Mesendoderm (in vitro differentiated cells): ENCODE measurements at regions not wholly inside any gene's neighbourhood (a gene's known extent, or its start where the extent isn't known, plus 50 kb on each side); places are given as distances from the start of the nearest gene placed in this dataset.

Source experiments
- DNase-seq: peaks from one replicate; pipeline ENCODE4 v3.0.0; 2013
- H2AK5ac ChIP-seq: 2 replicates; pipeline ENCODE4 v1.6.1; 2013; ENCODE audit warnings: low read length, inconsistent platforms
- H2BK120ac ChIP-seq: 2 replicates; pipeline ENCODE4 v1.6.1; 2013; ENCODE audit warnings: low read depth, mild to moderate bottlenecking, low read length, moderate library complexity, mixed read lengths
- H2BK15ac ChIP-seq: replicated peaks from 2 replicates; pipeline ENCODE4 v1.6.1; 2013; ENCODE audit warnings: low read depth, mild to moderate bottlenecking, moderate library complexity
- H2BK5ac ChIP-seq: 2 replicates; pipeline ENCODE4 v1.6.1; 2013; ENCODE audit warnings: low read length, inconsistent platforms
- H3K18ac ChIP-seq: 2 replicates; pipeline ENCODE4 v1.6.1; 2013; ENCODE audit warnings: mild to moderate bottlenecking, low read length, mixed read lengths
- H3K23ac ChIP-seq: one replicate; pipeline ENCODE4 v1.6.1; 2013; ENCODE audit warnings: low read length
- H3K27ac ChIP-seq: 2 replicates; pipeline ENCODE4 v1.5.1; 2013; ENCODE audit warnings: low read depth, mild to moderate bottlenecking, inconsistent platforms, low read length, moderate library complexity
- H3K27me3 ChIP-seq: 2 replicates; pipeline ENCODE4 v1.6.1; 2013; ENCODE audit warnings: low read length, control low read depth, mild to moderate bottlenecking, inconsistent platforms; ENCODE audit not compliant: insufficient read depth, poor library complexity
- H3K36me3 ChIP-seq: 2 replicates; pipeline ENCODE4 v1.6.1; 2013; ENCODE audit warnings: low read length, inconsistent platforms; ENCODE audit not compliant: control insufficient read depth, insufficient read depth
- H3K4ac ChIP-seq: one replicate; pipeline ENCODE4 v1.6.1; 2013; ENCODE audit warnings: low read depth, mild to moderate bottlenecking, low read length, moderate library complexity
- H3K4me1 ChIP-seq: 2 replicates; pipeline ENCODE4 v1.6.1; 2013; ENCODE audit warnings: low read depth, low read length, inconsistent platforms; ENCODE audit not compliant: control insufficient read depth
- H3K4me2 ChIP-seq: 2 replicates; pipeline ENCODE4 v1.6.1; 2013; ENCODE audit warnings: low read length
- H3K4me3 ChIP-seq: 2 replicates; pipeline ENCODE4 v1.5.1; 2013; ENCODE audit warnings: mild to moderate bottlenecking, low read length
- H3K56ac ChIP-seq: one replicate; pipeline ENCODE4 v1.6.1; 2013; ENCODE audit warnings: low read length
- H3K79me1 ChIP-seq: 2 replicates; pipeline ENCODE4 v1.6.1; 2013; ENCODE audit warnings: low read length, inconsistent platforms
- H3K79me2 ChIP-seq: 2 replicates; pipeline ENCODE4 v1.6.1; 2013; ENCODE audit warnings: mild to moderate bottlenecking, low read length; ENCODE audit not compliant: control insufficient read depth, insufficient read depth
- H3K9ac ChIP-seq: 2 replicates; pipeline ENCODE4 v1.6.1; 2013; ENCODE audit warnings: low read length, inconsistent platforms
- H4K5ac ChIP-seq: one replicate; pipeline ENCODE4 v1.6.1; 2013; ENCODE audit warnings: low read length
- H4K8ac ChIP-seq: one replicate; pipeline ENCODE4 v1.6.1; 2013; ENCODE audit warnings: low read depth, mild to moderate bottlenecking, control low read depth, low read length, moderate library complexity
- WGBS: extraction: QIAGEN DNeasy Blood & Tissue Kit; methylation state at CpG from one replicate; pipeline ENCODE4 v1.1.7; 2013; ENCODE audit warnings: low lambda C conversion rate, missing lambda C conversion rate; ENCODE audit not compliant: insufficient coverage; ENCODE audit errors: extremely low coverage; 5-methylcytosine and 5-hydroxymethylcytosine counted together

GRCh38 chr11:31895926-31896325 lies 84.8 kb upstream of the PAX6 start:
- no peak overlapping the region for H3K4me3 ChIP-seq
- no peaks in the 10 kb centered on the region for H3K27me3 ChIP-seq
- H2BK15ac ChIP-seq = no peak overlapping the region
- no peak overlapping the region for H3K27ac ChIP-seq
- H3K56ac ChIP-seq = no peak overlapping the region
- H3K79me2 ChIP-seq = no peaks in the 10 kb centered on the region
- no CpG with 5 or more reads among the region's 1 CpG for WGBS
- no peaks in the 10 kb centered on the region for H3K36me3 ChIP-seq
- H3K23ac ChIP-seq = no peak overlapping the region
- H2AK5ac ChIP-seq = no peak overlapping the region
- no peak overlapping the region for H4K5ac ChIP-seq
- H3K9ac ChIP-seq = no peak overlapping the region
- H3K18ac ChIP-seq = no peak overlapping the region
- no peak for DNase-seq
- no peak overlapping the region for H3K4ac ChIP-seq
- H3K79me1 ChIP-seq = no peaks in the 10 kb centered on the region
- no peak overlapping the region for H4K8ac ChIP-seq
- H3K4me1 ChIP-seq = no peaks in the 10 kb centered on the region
- no peak overlapping the region for H3K4me2 ChIP-seq
- no peak overlapping the region for H2BK5ac ChIP-seq
- H2BK120ac ChIP-seq = no peak overlapping the region

- Histone ChIP-seq H4K8ac (no peak overlapping the region), H3K27me3 (no peaks in the 10 kb centered on the region), H2BK120ac (no peak overlapping the region), H3K79me2 (no peaks in the 10 kb centered on the region), H2BK5ac (no peak overlapping the region), H3K23ac (no peak overlapping the region), H3K36me3 (no peaks in the 10 kb centered on the region), H2AK5ac (no peak overlapping the region), H3K9ac (no peak overlapping the region), H3K4ac (no peak overlapping the region), H3K79me1 (no peaks in the 10 kb centered on the region), H3K27ac (no peak overlapping the region), H3K4me2 (no peak overlapping the region), H3K56ac (no peak overlapping the region), H3K4me1 (peaks cover 6% of the 10 kb centered on the region), H2BK15ac (no peak overlapping the region), H3K18ac (no peak overlapping the region), H4K5ac (no peak overlapping the region), H3K4me3 (no peak overlapping the region)
- no CpG with 5 or more reads among the region's 6 CpGs for WGBS
- peak; percentile 63 for DNase-seq
Observed at GRCh38 chr11:31887180-31887579, 76.1 kb upstream of the PAX6 start.

GRCh38 chr11:31884080-31884479 lies 73.0 kb upstream of the PAX6 start:
- H2BK5ac ChIP-seq = no peak overlapping the region
- no peak overlapping the region for H3K4me3 ChIP-seq
- no peak overlapping the region for H3K27ac ChIP-seq
- no peak overlapping the region for H2BK15ac ChIP-seq
- H3K4me2 ChIP-seq = no peak overlapping the region
- WGBS = no CpG with 5 or more reads among the region's 3 CpGs
- H3K23ac ChIP-seq = no peak overlapping the region
- no peak overlapping the region for H3K56ac ChIP-seq
- H2AK5ac ChIP-seq = no peak overlapping the region
- no peak overlapping the region for H4K5ac ChIP-seq
- no peak overlapping the region for H3K4ac ChIP-seq
- H3K79me1 ChIP-seq = no peaks in the 10 kb centered on the region
- DNase-seq = no peak
- no peaks in the 10 kb centered on the region for H3K36me3 ChIP-seq
- H3K4me1 ChIP-seq = peaks cover 6% of the 10 kb centered on the region
- H3K27me3 ChIP-seq = no peaks in the 10 kb centered on the region
- H4K8ac ChIP-seq = no peak overlapping the region
- no peaks in the 10 kb centered on the region for H3K79me2 ChIP-seq
- H3K9ac ChIP-seq = no peak overlapping the region
- H2BK120ac ChIP-seq = no peak overlapping the region
- H3K18ac ChIP-seq = no peak overlapping the region

- H3K27ac ChIP-seq = no peak overlapping the region
- H3K79me2 ChIP-seq = no peaks in the 10 kb centered on the region
- no peak overlapping the region for H4K8ac ChIP-seq
- no peak overlapping the region for H3K4me3 ChIP-seq
- H3K4me1 ChIP-seq = peaks cover 6% of the 10 kb centered on the region
- H2BK15ac ChIP-seq = no peak overlapping the region
- H2BK120ac ChIP-seq = no peak overlapping the region
- H2AK5ac ChIP-seq = no peak overlapping the region
- H3K4me2 ChIP-seq = no peak overlapping the region
- no peaks in the 10 kb centered on the region for H3K36me3 ChIP-seq
- WGBS = no CpG with 5 or more reads among the region's 3 CpGs
- no peak overlapping the region for H3K56ac ChIP-seq
- no peaks in the 10 kb centered on the region for H3K27me3 ChIP-seq
- no peak overlapping the region for H3K18ac ChIP-seq
- no peak overlapping the region for H2BK5ac ChIP-seq
- H4K5ac ChIP-seq = no peak overlapping the region
- H3K4ac ChIP-seq = no peak overlapping the region
- no peak overlapping the region for H3K23ac ChIP-seq
- DNase-seq = no peak
- no peaks in the 10 kb centered on the region for H3K79me1 ChIP-seq
- no peak overlapping the region for H3K9ac ChIP-seq
Observed at GRCh38 chr11:31883435-31883834, 72.3 kb upstream of the PAX6 start.

GRCh38 chr11:31882951-31883392 lies 71.8 kb upstream of the PAX6 start:
- no peak overlapping the region for H3K56ac ChIP-seq
- H3K36me3 ChIP-seq = no peaks in the 10 kb centered on the region
- H2BK120ac ChIP-seq = no peak overlapping the region
- no peak overlapping the region for H3K9ac ChIP-seq
- H2BK5ac ChIP-seq = no peak overlapping the region
- peaks cover 6% of the 10 kb centered on the region for H3K4me1 ChIP-seq
- H2AK5ac ChIP-seq = no peak overlapping the region
- DNase-seq = peak; percentile 86
- no peaks in the 10 kb centered on the region for H3K27me3 ChIP-seq
- H3K4ac ChIP-seq = no peak overlapping the region
- H3K79me1 ChIP-seq = no peaks in the 10 kb centered on the region
- no peak overlapping the region for H3K18ac ChIP-seq
- no peak overlapping the region for H3K4me2 ChIP-seq
- H4K5ac ChIP-seq = no peak overlapping the region
- no peak overlapping the region for H3K23ac ChIP-seq
- H3K4me3 ChIP-seq = no peak overlapping the region
- H3K79me2 ChIP-seq = no peaks in the 10 kb centered on the region
- no peak overlapping the region for H3K27ac ChIP-seq
- no peak overlapping the region for H4K8ac ChIP-seq
- WGBS = no CpG with 5 or more reads among the region's 5 CpGs
- H2BK15ac ChIP-seq = no peak overlapping the region

- Histone ChIP-seq H4K5ac (no peak overlapping the region), H2BK15ac (no peak overlapping the region), H3K36me3 (no peaks in the 10 kb centered on the region), H4K8ac (no peak overlapping the region), H3K9ac (no peak overlapping the region), H2BK5ac (no peak overlapping the region), H3K18ac (no peak overlapping the region), H3K79me2 (no peaks in the 10 kb centered on the region), H3K4ac (no peak overlapping the region), H2AK5ac (no peak overlapping the region), H2BK120ac (no peak overlapping the region), H3K4me3 (no peak overlapping the region), H3K27me3 (no peaks in the 10 kb centered on the region), H3K56ac (no peak overlapping the region), H3K27ac (no peak overlapping the region), H3K4me2 (no peak overlapping the region), H3K4me1 (peaks cover 6% of the 10 kb centered on the region), H3K23ac (no peak overlapping the region), H3K79me1 (no peaks in the 10 kb centered on the region)
- no peak for DNase-seq
- WGBS = no CpG with 5 or more reads among the region's 2 CpGs
Observed at GRCh38 chr11:31881825-31882224, 70.7 kb upstream of the PAX6 start.
